CD4-positive, alpha-beta T cell treated with Interferon gamma for 1 hour (primary cell): ENCODE measurements at regions not wholly inside any gene's neighbourhood (a gene's known extent, or its start where the extent isn't known, plus 50 kb on each side); places are given as distances from the start of the nearest gene placed in this dataset.
"Not testable (repeated sequence)": the region's sequence is repeated elsewhere in the genome, so short reads cannot be mapped to it uniquely, and the experiment has no call there.

Experiments used
- DNase-seq: peaks from one replicate; pipeline ENCODE4 v3.0.0-alpha.2; 2020

- not testable (repeated sequence) for DNase-seq
Measured at GRCh38 chr16:16448423-16448822, 69.5 kb downstream of the NPIPA7 start.

- DNase-seq: not testable (repeated sequence)
Measured at GRCh38 chr16:16449712-16450237, 70.8 kb downstream of the NPIPA7 start.

- not testable (repeated sequence) for DNase-seq
Measured at GRCh38 chr16:16451721-16452410, 72.9 kb downstream of the NPIPA7 start.

- not testable (repeated sequence) for DNase-seq
Measured at GRCh38 chr16:16458579-16458978, 79.6 kb downstream of the NPIPA7 start.

GRCh38 chr16:16463792-16464191, 84.9 kb downstream of the NPIPA7 start:
- DNase-seq: not testable (repeated sequence)

GRCh38 chr16:16488919-16489318, 110.0 kb downstream of the NPIPA7 start:
- DNase-seq: not testable (repeated sequence)

GRCh38 chr16:16489466-16489865, 110.5 kb downstream of the NPIPA7 start:
- not testable (repeated sequence) for DNase-seq

GRCh38 chr16:16494114-16494513, 115.2 kb downstream of the NPIPA7 start:
- not testable (repeated sequence) for DNase-seq

GRCh38 chr16:16494998-16495397, 116.1 kb downstream of the NPIPA7 start:
- not testable (repeated sequence) for DNase-seq

GRCh38 chr16:16499875-16500274, 120.9 kb downstream of the NPIPA7 start:
- not testable (repeated sequence) for DNase-seq

GRCh38 chr16:16507041-16507440, 128.1 kb downstream of the NPIPA7 start:
- DNase-seq: not testable (repeated sequence)

GRCh38 chr16:16508344-16508743, 129.4 kb downstream of the NPIPA7 start:
- DNase-seq: not testable (repeated sequence)

- not testable (repeated sequence) for DNase-seq
Measured at GRCh38 chr16:16519395-16519794, 140.5 kb downstream of the NPIPA7 start.

GRCh38 chr16:16521239-16522002, 142.5 kb downstream of the NPIPA7 start:
- not testable (repeated sequence) for DNase-seq

- not testable (repeated sequence) for DNase-seq
Measured at GRCh38 chr16:16526998-16527397, 148.1 kb downstream of the NPIPA7 start.

GRCh38 chr16:16530744-16531143, 151.8 kb downstream of the NPIPA7 start:
- DNase-seq: not testable (repeated sequence)

- DNase-seq: not testable (repeated sequence)
Measured at GRCh38 chr16:16535565-16535964, 156.6 kb downstream of the NPIPA7 start.

GRCh38 chr16:16536151-16536550, 157.2 kb downstream of the NPIPA7 start:
- DNase-seq: not testable (repeated sequence)

- DNase-seq: not testable (repeated sequence)
Measured at GRCh38 chr16:16549710-16550109, 170.8 kb downstream of the NPIPA7 start.

GRCh38 chr16:16550824-16551223, 171.9 kb downstream of the NPIPA7 start:
- DNase-seq: not testable (repeated sequence)

- DNase-seq: not testable (repeated sequence)
Measured at GRCh38 chr16:16552819-16553340, 173.9 kb downstream of the NPIPA7 start.

GRCh38 chr16:16559179-16559740, 180.3 kb downstream of the NPIPA7 start:
- not testable (repeated sequence) for DNase-seq

GRCh38 chr16:16561532-16561931, 182.6 kb downstream of the NPIPA7 start:
- DNase-seq: not testable (repeated sequence)
